ENCODE measurements at regions not wholly inside any gene's neighbourhood (a gene's known extent, or its start where the extent isn't known, plus 50 kb on each side); places are given as distances from the start of the nearest gene placed in this dataset.

- no peak for TF ChIP-seq CTCF (conservative IDR thresholded peaks at IDR 0.05; ENCODE audit: low read depth, low read length)
- no peak for TF ChIP-seq BHLHE40 (IDR thresholded peaks at IDR 0.05; ENCODE audit: low read depth, low read length)
- no peak for TF ChIP-seq POLR2A (IDR thresholded peaks at IDR 0.05; ENCODE audit: low read depth, low read length)
- TF ChIP-seq USF2 (IDR thresholded peaks at IDR 0.05; ENCODE audit: low read depth, low read length) = no peak
- TF ChIP-seq RCOR1 (IDR thresholded peaks at IDR 0.05; ENCODE audit: insufficient replicate concordance, low read length) = no peak
- TF ChIP-seq SMC3 (IDR thresholded peaks at IDR 0.05; ENCODE audit: low read depth, low read length) = no peak
- no peak for TF ChIP-seq CHD1 (IDR thresholded peaks at IDR 0.05; ENCODE audit: low read depth, low read length)
- TF ChIP-seq ELK1 (IDR thresholded peaks at IDR 0.05; ENCODE audit: borderline replicate concordance, low read depth, low read length) = no peak
- TF ChIP-seq CEBPB (IDR thresholded peaks at IDR 0.05; ENCODE audit: low read depth, low read length) = no peak
- TF ChIP-seq MAFK (IDR thresholded peaks at IDR 0.05; ENCODE audit: low read depth, low read length) = no peak
- TF ChIP-seq FOS (IDR thresholded peaks at IDR 0.05; ENCODE audit: low read depth, low read length) = no peak
Measured at GRCh38 chr5:38154615-38155204, 103.6 kb upstream of the EGFLAM start.
